ENCODE measurements at regions not wholly inside any gene's neighbourhood (a gene's known extent, or its start where the extent isn't known, plus 50 kb on each side); places are given as distances from the start of the nearest gene placed in this dataset.

GRCh38 chr6:122026582-122027369 lies 372.7 kb upstream of the HSF2 start:
- no peak for DNase-seq

- DNase-seq, result no peak
Observed at GRCh38 chr6:122028933-122029522, 370.4 kb upstream of the HSF2 start.

- DNase-seq, result peak in 1 of 2 donors; percentile 28
Observed at GRCh38 chr6:122033564-122034181, 365.8 kb upstream of the HSF2 start.

GRCh38 chr6:122035173-122035572 lies 364.3 kb upstream of the HSF2 start:
- DNase-seq, result no peak

- DNase-seq, result no peak
Observed at GRCh38 chr6:122040261-122040660, 359.2 kb upstream of the HSF2 start.

GRCh38 chr6:122042380-122042779 lies 357.1 kb upstream of the HSF2 start:
- DNase-seq, result no peak

- no peak for DNase-seq
Observed at GRCh38 chr6:122042960-122043735, 356.3 kb upstream of the HSF2 start.

- DNase-seq, result no peak
Observed at GRCh38 chr6:122048570-122048969, 350.9 kb upstream of the HSF2 start.

- DNase-seq, result no peak
Observed at GRCh38 chr6:122049341-122049740, 350.1 kb upstream of the HSF2 start.

- DNase-seq, result no peak
Observed at GRCh38 chr6:122050242-122050755, 349.2 kb upstream of the HSF2 start.

- no peak for DNase-seq
Observed at GRCh38 chr6:122052346-122052900, 347.0 kb upstream of the HSF2 start.

GRCh38 chr6:122059918-122060317 lies 339.5 kb upstream of the HSF2 start:
- DNase-seq, result no peak

- no peak for DNase-seq
Observed at GRCh38 chr6:122061855-122062254, 337.6 kb upstream of the HSF2 start.

- DNase-seq, result no peak
Observed at GRCh38 chr6:122063076-122063475, 336.4 kb upstream of the HSF2 start.

GRCh38 chr6:122063761-122064160 lies 335.7 kb upstream of the HSF2 start:
- no peak for DNase-seq

- no peak for DNase-seq
Observed at GRCh38 chr6:122066200-122066599, 333.3 kb upstream of the HSF2 start.

- no peak for DNase-seq
Observed at GRCh38 chr6:122068291-122068769, 331.1 kb upstream of the HSF2 start.

- no peak for DNase-seq
Observed at GRCh38 chr6:122069932-122070331, 329.5 kb upstream of the HSF2 start.

- DNase-seq, result no peak
Observed at GRCh38 chr6:122072014-122072647, 327.3 kb upstream of the HSF2 start.

- DNase-seq, result no peak
Observed at GRCh38 chr6:122075084-122075838, 324.2 kb upstream of the HSF2 start.

- no peak for DNase-seq
Observed at GRCh38 chr6:122075917-122076316, 323.5 kb upstream of the HSF2 start.

All from CD4-positive, alpha-beta T cell treated with Interferon alpha-2 for 1 hour (primary cell).